ENCODE measurements at regions not wholly inside any gene's neighbourhood (a gene's known extent, or its start where the extent isn't known, plus 50 kb on each side); places are given as distances from the start of the nearest gene placed in this dataset.

DNA sequence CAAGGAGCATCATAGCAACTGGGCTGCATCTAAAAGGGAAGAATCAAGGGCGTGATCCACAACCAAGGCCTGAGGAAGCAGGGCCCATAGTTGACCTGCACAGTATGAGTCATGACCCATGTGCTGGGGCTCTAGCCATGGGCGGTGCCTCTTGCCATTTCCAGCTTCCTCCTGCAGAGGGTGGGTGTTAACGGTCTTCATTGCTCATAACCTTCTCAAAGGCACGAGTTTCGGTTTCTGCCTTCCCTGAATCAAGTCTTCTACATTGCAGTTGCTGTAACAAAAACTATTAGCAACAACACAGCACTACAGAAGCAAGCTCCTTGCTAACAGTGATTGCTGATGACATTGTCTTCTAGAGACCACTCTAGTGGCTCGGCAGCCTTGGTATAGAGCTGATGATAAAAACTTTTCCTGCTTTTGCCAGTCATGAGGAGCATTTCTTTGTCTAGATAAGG lies 66.9 kb downstream of the CTSL start:
- TF ChIP-seq, protein P1, sequence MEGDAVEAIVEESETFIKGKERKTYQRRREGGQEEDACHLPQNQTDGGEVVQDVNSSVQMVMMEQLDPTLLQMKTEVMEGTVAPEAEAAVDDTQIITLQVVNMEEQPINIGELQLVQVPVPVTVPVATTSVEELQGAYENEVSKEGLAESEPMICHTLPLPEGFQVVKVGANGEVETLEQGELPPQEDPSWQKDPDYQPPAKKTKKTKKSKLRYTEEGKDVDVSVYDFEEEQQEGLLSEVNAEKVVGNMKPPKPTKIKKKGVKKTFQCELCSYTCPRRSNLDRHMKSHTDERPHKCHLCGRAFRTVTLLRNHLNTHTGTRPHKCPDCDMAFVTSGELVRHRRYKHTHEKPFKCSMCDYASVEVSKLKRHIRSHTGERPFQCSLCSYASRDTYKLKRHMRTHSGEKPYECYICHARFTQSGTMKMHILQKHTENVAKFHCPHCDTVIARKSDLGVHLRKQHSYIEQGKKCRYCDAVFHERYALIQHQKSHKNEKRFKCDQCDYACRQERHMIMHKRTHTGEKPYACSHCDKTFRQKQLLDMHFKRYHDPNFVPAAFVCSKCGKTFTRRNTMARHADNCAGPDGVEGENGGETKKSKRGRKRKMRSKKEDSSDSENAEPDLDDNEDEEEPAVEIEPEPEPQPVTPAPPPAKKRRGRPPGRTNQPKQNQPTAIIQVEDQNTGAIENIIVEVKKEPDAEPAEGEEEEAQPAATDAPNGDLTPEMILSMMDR (optimal IDR thresholded peaks at IDR 0.05 in 1 of 3, IDR thresholded peaks at IDR 0.05 in 1 of 3, conservative IDR thresholded peaks at IDR 0.05 in 1 of 3; ENCODE audit: extremely low read depth in 1 of 3, insufficient read depth in 2 of 3, low read length in 3 of 3) = no peak
- TF ChIP-seq EZH2 (IDR thresholded peaks at IDR 0.05; ENCODE audit: low read length) = no peak
